Astrocyte (in vitro differentiated cells and primary cell): ENCODE measurements at regions not wholly inside any gene's neighbourhood (a gene's known extent, or its start where the extent isn't known, plus 50 kb on each side); places are given as distances from the start of the nearest gene placed in this dataset.

ENCODE experiments used
- CTCF ChIP-seq: IDR thresholded peaks from 2 replicates; pipeline ENCODE4 v1.5.1; 2011; ENCODE audit warnings: low read depth, mild to moderate bottlenecking, inconsistent platforms, low read length, moderate library complexity; ENCODE audit not compliant: insufficient read depth
- EZH2 ChIP-seq: IDR thresholded peaks from 2 replicates; pipeline ENCODE4 v1.6.1; 2012; ENCODE audit warnings: mild to moderate bottlenecking, low read length, inconsistent platforms; ENCODE audit not compliant: insufficient read depth

- TF ChIP-seq CTCF (no peak), EZH2 (no peak)
These were observed 404.4 kb downstream of the MAFB start for GRCh38 chr20:40284611-40285010.
